ENCODE measurements at regions not wholly inside any gene's neighbourhood (a gene's known extent, or its start where the extent isn't known, plus 50 kb on each side); places are given as distances from the start of the nearest gene placed in this dataset.

GRCh38 chr5:18072600-18072999 is 438.3 kb downstream of the TAF11L14 start:
- H3K4me3 ChIP-seq (ENCODE audit: low read depth, low read length): no peak overlapping the region
- DNase-seq (ENCODE audit: low read depth): no peak
- no peak for TF ChIP-seq CTCF (IDR thresholded peaks at IDR 0.05; ENCODE audit: insufficient read depth, low read length)

- H3K4me3 ChIP-seq (ENCODE audit: low read depth, low read length): no peak overlapping the region
- DNase-seq (ENCODE audit: low read depth): no peak
- TF ChIP-seq CTCF (IDR thresholded peaks at IDR 0.05; ENCODE audit: insufficient read depth, low read length): no peak
These were observed 440.7 kb downstream of the TAF11L14 start for GRCh38 chr5:18074961-18075360.

GRCh38 chr5:18078157-18078556 is 443.9 kb downstream of the TAF11L14 start:
- TF ChIP-seq CTCF (IDR thresholded peaks at IDR 0.05; ENCODE audit: insufficient read depth, low read length): no peak
- H3K4me3 ChIP-seq (ENCODE audit: low read depth, low read length): no peak overlapping the region
- no peak for DNase-seq (ENCODE audit: low read depth)

GRCh38 chr5:18079831-18080230 is 445.6 kb downstream of the TAF11L14 start:
- no peak for DNase-seq (ENCODE audit: low read depth)
- no peak for TF ChIP-seq CTCF (IDR thresholded peaks at IDR 0.05; ENCODE audit: insufficient read depth, low read length)
- H3K4me3 ChIP-seq (ENCODE audit: low read depth, low read length): no peak overlapping the region

GRCh38 chr5:18088020-18088579 is 453.8 kb downstream of the TAF11L14 start:
- no peak for DNase-seq (ENCODE audit: low read depth)
- TF ChIP-seq CTCF (IDR thresholded peaks at IDR 0.05; ENCODE audit: insufficient read depth, low read length): no peak
- no peak overlapping the region for H3K4me3 ChIP-seq (ENCODE audit: low read depth, low read length)

GRCh38 chr5:18090177-18090576 is 455.9 kb downstream of the TAF11L14 start:
- DNase-seq (ENCODE audit: low read depth): no peak
- no peak for TF ChIP-seq CTCF (IDR thresholded peaks at IDR 0.05; ENCODE audit: insufficient read depth, low read length)
- H3K4me3 ChIP-seq (ENCODE audit: low read depth, low read length): no peak overlapping the region

- no peak for DNase-seq (ENCODE audit: low read depth)
- H3K4me3 ChIP-seq (ENCODE audit: low read depth, low read length): no peak overlapping the region
- no peak for TF ChIP-seq CTCF (IDR thresholded peaks at IDR 0.05; ENCODE audit: insufficient read depth, low read length)
These were observed 456.9 kb downstream of the TAF11L14 start for GRCh38 chr5:18091142-18091541.

Measured in fibroblast of the aortic adventitia (primary cell).